HUES48 (cell line): ENCODE measurements at regions not wholly inside any gene's neighbourhood (a gene's known extent, or its start where the extent isn't known, plus 50 kb on each side); places are given as distances from the start of the nearest gene placed in this dataset.

Experiments used
- H3K27ac ChIP-seq: one replicate; pipeline ENCODE4 v1.7.0; 2013; ENCODE audit warnings: low read depth, low read length, inconsistent platforms
- H3K27me3 ChIP-seq: 2 replicates; pipeline ENCODE4 v1.6.1; 2013; ENCODE audit warnings: mild to moderate bottlenecking, low read length; ENCODE audit not compliant: control insufficient read depth, insufficient read depth
- H3K36me3 ChIP-seq: 2 replicates; pipeline ENCODE4 v1.6.1; 2013; ENCODE audit warnings: low read length; ENCODE audit not compliant: control insufficient read depth, insufficient read depth
- H3K4me1 ChIP-seq: 2 replicates; pipeline ENCODE4 v1.6.1; 2013; ENCODE audit warnings: mild to moderate bottlenecking, low read length; ENCODE audit not compliant: control insufficient read depth, insufficient read depth
- H3K4me3 ChIP-seq: 2 replicates; pipeline ENCODE4 v1.5.1; 2013; ENCODE audit warnings: mild to moderate bottlenecking, low read depth, low read length
- H3K9ac ChIP-seq: 2 replicates; pipeline ENCODE4 v1.6.1; 2013; ENCODE audit warnings: mild to moderate bottlenecking, low read depth, low read length, moderate library complexity
- H3K9me3 ChIP-seq: 2 replicates; pipeline ENCODE4 v1.6.1; 2013; ENCODE audit warnings: low read length; ENCODE audit not compliant: control insufficient read depth, insufficient read depth

- no peaks in the 10 kb centered on the region for H3K9me3 ChIP-seq
- H3K36me3 ChIP-seq = no peaks in the 10 kb centered on the region
- H3K27me3 ChIP-seq = no peaks in the 10 kb centered on the region
- no peak overlapping the region for H3K9ac ChIP-seq
- H3K27ac ChIP-seq = no peak overlapping the region
- no peaks in the 10 kb centered on the region for H3K4me1 ChIP-seq
- H3K4me3 ChIP-seq = no peak overlapping the region
These were observed 688.8 kb upstream of the CCDC54 start for GRCh38 chr3:106688464-106688863.

- H3K36me3 ChIP-seq = no peaks in the 10 kb centered on the region
- no peak overlapping the region for H3K9ac ChIP-seq
- no peak overlapping the region for H3K4me3 ChIP-seq
- H3K27ac ChIP-seq = no peak overlapping the region
- H3K4me1 ChIP-seq = no peaks in the 10 kb centered on the region
- H3K27me3 ChIP-seq = no peaks in the 10 kb centered on the region
- no peaks in the 10 kb centered on the region for H3K9me3 ChIP-seq
These were observed 685.8 kb upstream of the CCDC54 start for GRCh38 chr3:106691476-106691875.

- Histone ChIP-seq H3K36me3 (no peaks in the 10 kb centered on the region), H3K9me3 (no peaks in the 10 kb centered on the region)
These were observed 684.6 kb upstream of the CCDC54 start for GRCh38 chr3:106692624-106693023.

DNA sequence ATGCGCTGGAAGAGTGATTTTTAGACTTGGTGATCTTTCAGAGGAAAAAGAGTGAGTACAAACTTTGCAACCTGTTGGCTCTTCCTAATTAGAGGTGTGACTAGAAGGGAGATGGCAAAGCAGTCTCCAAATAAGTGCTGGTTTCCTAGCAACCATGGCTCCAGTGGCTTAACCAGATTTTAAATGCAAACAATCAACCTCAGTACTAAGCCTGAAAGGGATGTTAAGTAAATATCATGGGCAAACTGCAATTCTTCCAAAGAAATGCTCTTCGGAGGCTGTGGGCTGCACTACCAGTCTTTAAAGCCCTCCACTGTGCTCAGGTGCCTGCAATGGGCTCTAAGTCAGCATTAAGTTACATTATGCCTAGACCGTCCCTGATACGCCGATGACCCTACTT is 678.1 kb upstream of the CCDC54 start:
- no peaks in the 10 kb centered on the region for H3K9me3 ChIP-seq
- H3K36me3 ChIP-seq = no peaks in the 10 kb centered on the region
- no peak overlapping the region for H3K27ac ChIP-seq
- no peak overlapping the region for H3K4me3 ChIP-seq
- H3K9ac ChIP-seq = no peak overlapping the region
- peaks cover 7% of the 10 kb centered on the region for H3K4me1 ChIP-seq
- no peaks in the 10 kb centered on the region for H3K27me3 ChIP-seq

More at GRCh38 chr3:106692624-106693023, 684.6 kb upstream of the CCDC54 start:
- Histone ChIP-seq H3K27me3 (no peaks in the 10 kb centered on the region), H3K27ac (no peak overlapping the region), H3K4me1 (no peaks in the 10 kb centered on the region), H3K4me3 (no peak overlapping the region), H3K9ac (no peak overlapping the region)

DNA sequence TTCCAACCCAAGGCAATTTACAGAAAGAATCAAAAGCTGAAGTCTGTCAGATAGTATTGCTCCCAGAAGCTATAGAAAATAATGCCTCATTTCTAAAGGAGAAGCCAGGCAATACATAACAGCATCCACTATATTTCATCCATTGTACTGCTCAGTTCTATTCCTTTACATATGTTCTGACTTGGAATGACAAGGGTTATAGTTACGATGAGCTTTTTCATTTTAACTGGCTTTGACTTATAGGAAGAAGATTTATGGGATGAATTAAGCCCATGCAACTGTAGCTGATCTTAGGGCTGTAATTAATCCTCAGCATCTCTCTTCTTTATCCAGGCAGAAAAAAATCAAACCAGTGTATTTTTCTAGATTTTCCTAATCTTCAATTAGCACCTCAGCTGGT is 676.3 kb upstream of the CCDC54 start:
- no peaks in the 10 kb centered on the region for H3K9me3 ChIP-seq
- H3K9ac ChIP-seq = no peak overlapping the region
- H3K27ac ChIP-seq = no peak overlapping the region
- no peaks in the 10 kb centered on the region for H3K27me3 ChIP-seq
- H3K4me3 ChIP-seq = no peak overlapping the region
- peaks cover 7% of the 10 kb centered on the region for H3K4me1 ChIP-seq
- no peaks in the 10 kb centered on the region for H3K36me3 ChIP-seq

DNA sequence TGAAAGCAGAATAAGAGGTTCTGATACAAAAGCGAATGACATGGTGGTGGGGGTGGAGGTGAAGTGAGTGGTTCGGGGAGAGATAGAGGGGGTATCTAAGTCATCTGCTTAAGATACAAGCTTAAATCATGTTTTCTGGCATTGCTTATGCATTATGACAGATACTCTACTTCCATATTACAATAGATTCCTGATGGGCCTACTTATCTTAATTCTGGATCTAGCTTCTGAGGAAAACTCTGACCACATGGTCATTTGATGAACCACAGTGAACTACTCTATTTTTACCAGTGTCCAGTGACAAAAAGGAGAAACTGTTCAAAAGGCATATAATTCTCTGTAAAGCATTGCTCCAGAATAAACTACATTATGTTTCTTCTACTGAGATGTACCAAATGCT is 673.7 kb upstream of the CCDC54 start:
- H3K4me3 ChIP-seq = no peak overlapping the region
- peaks cover 7% of the 10 kb centered on the region for H3K4me1 ChIP-seq
- no peak overlapping the region for H3K27ac ChIP-seq
- H3K27me3 ChIP-seq = no peaks in the 10 kb centered on the region
- H3K36me3 ChIP-seq = no peaks in the 10 kb centered on the region
- no peak overlapping the region for H3K9ac ChIP-seq
- H3K9me3 ChIP-seq = no peaks in the 10 kb centered on the region

GRCh38 chr3:106707347-106707746 is 669.9 kb upstream of the CCDC54 start:
- Histone ChIP-seq H3K4me3 (no peak overlapping the region), H3K27me3 (no peaks in the 10 kb centered on the region), H3K9me3 (no peaks in the 10 kb centered on the region), H3K36me3 (no peaks in the 10 kb centered on the region), H3K27ac (no peak overlapping the region), H3K9ac (no peak overlapping the region), H3K4me1 (no peaks in the 10 kb centered on the region)

DNA sequence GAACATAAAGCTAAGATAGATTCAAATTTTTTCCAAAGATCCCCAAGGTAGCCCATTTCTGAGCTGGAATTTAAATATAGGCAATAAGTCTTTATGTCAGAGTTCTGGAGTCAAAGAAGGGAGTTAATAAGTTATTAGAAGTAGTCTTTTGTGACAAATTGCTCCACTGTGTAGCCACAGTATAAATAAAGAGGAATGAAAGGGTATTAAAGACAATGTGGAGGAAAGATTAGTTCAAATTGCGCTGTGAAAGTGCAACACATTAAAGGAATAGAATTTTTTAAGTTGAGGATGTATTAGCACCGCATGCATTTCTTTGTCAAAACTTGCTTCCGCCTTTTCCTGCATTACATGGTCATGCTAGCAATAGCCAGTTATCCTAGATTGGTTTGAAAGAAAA is 666.6 kb upstream of the CCDC54 start:
- no peaks in the 10 kb centered on the region for H3K9me3 ChIP-seq
- no peaks in the 10 kb centered on the region for H3K4me1 ChIP-seq
- H3K27ac ChIP-seq = no peak overlapping the region
- no peaks in the 10 kb centered on the region for H3K36me3 ChIP-seq
- H3K27me3 ChIP-seq = no peaks in the 10 kb centered on the region
- H3K9ac ChIP-seq = no peak overlapping the region
- no peak overlapping the region for H3K4me3 ChIP-seq

DNA sequence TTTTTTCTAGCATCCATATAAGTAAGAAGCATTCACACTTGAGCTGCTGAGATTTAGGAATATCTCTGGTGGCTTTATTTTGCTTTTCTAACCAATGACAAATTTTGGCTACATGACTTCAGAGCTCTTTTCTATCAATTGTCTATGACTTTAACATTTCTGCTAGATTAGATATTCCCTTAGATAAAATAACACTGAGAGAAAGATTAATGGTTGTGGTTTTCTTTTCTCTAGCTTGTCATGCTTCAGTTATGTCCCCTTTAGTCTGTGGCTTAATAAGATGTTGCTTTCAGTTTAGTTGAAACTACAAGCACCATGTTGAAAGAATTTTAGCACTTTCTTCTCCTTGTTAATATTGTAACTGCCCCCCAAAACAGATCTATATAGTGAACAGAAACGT is 665.6 kb upstream of the CCDC54 start:
- Histone ChIP-seq H3K4me3 (no peak overlapping the region), H3K9ac (no peak overlapping the region), H3K27ac (no peak overlapping the region), H3K36me3 (no peaks in the 10 kb centered on the region), H3K9me3 (no peaks in the 10 kb centered on the region), H3K4me1 (no peaks in the 10 kb centered on the region), H3K27me3 (no peaks in the 10 kb centered on the region)

DNA sequence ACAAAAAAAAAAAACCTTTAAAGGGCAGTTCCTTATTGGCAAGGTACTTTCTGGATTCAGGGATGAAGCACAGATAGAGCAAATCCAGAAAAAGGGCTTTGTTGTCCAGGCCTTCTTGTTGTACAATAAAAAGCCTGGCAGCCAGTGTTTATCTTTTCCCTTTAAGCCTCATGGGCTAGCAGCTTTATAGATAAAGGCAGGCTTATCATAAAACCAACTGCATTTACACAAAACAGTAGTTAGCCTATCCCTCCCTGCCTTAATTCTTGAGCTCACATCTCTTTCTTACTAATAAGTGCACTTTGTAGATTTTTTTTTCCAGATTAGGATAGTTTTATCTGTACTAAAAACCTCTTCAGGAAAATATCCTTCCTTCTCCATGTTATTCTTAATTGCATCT is 662.8 kb upstream of the CCDC54 start:
- no peaks in the 10 kb centered on the region for H3K27me3 ChIP-seq
- no peaks in the 10 kb centered on the region for H3K9me3 ChIP-seq
- no peaks in the 10 kb centered on the region for H3K36me3 ChIP-seq
- no peak overlapping the region for H3K4me3 ChIP-seq
- no peak overlapping the region for H3K27ac ChIP-seq
- H3K4me1 ChIP-seq = peaks cover 2% of the 10 kb centered on the region; the same call in 1 of the 2 replicates
- H3K9ac ChIP-seq = no peak overlapping the region

GRCh38 chr3:106715286-106715685 is 662.0 kb upstream of the CCDC54 start:
- no peak overlapping the region for H3K4me3 ChIP-seq
- H3K27me3 ChIP-seq = no peaks in the 10 kb centered on the region
- no peaks in the 10 kb centered on the region for H3K9me3 ChIP-seq
- no peaks in the 10 kb centered on the region for H3K36me3 ChIP-seq
- H3K9ac ChIP-seq = no peak overlapping the region
- H3K27ac ChIP-seq = no peak overlapping the region
- peaks cover 2% of the 10 kb centered on the region; the same call in 1 of the 2 replicates for H3K4me1 ChIP-seq
